DMS79 treated with DMSO at 0.1 percent for 48 hours (cell line): ENCODE measurements at regions not wholly inside any gene's neighbourhood (a gene's known extent, or its start where the extent isn't known, plus 50 kb on each side); places are given as distances from the start of the nearest gene placed in this dataset.
"Not testable (repeated sequence)": the region's sequence is repeated elsewhere in the genome, so short reads cannot be mapped to it uniquely, and the experiment has no call there.

Experiments used
- DNase-seq: peaks from one replicate; lab custom pipeline; 2025; lab: John Stamatoyannopoulos, UW

DNA sequence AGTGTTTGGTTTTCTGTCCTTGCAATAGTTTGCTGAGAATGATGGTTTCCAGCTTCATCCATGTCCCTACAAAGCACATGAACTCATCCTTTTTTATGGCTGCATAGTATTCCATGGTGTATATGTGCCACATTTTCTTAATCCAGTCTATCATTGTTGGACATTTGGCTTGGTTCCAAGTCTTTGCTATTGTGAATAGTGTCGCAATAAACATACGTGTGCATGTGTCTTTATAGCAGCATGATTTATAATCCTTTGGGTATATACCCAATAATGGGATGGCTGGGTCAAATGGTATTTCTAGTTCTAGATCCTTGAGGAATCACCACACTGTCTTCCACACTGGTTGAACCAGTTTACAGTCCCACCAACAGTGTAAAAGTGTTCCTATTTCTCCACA is 269.8 kb upstream of the DCN start:
- DNase-seq, result not testable (repeated sequence)

DNA sequence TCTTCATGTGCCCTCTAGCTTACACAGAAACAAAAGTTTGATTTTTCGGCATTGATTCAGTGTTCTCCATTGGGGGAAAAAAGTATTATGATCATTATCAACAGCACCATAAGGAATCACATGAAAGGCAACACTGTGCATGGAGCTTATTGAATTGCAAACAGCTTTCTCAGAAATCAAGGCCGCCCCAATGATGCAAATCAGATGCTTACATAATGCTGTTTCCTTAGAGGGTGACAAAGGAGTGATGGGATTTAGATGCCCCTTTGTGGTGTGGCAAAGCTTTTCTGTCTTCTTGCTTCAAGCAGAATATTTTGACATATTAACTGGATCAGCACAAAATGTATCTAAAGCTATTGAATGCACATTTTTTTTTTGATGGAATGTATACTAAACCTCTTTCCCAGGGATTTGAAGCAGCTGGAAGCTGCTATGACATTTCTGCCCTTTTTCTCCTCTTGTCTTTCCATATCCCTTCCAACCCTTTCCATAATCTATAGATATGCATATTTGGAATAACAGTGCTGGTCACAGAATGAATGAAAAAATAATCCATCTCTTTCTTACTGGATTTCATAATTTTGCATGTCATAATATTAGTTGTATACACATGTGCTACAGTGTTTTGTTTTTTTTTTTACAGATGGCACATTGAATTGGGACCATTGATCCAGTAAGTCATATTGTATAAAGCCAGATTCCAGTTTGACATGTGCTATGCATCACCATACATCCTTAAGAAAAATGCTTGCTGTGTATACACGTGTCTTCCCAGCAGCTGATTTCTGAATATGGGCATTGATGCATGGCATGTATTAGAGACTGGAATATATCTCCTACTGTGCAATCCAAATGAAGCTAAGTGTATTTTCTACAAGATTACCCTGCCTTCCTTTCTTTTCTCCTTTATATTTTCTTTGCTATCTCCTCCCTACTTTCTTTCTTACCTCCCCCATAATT is 259.7 kb upstream of the DCN start:
- no peak for DNase-seq

DNA sequence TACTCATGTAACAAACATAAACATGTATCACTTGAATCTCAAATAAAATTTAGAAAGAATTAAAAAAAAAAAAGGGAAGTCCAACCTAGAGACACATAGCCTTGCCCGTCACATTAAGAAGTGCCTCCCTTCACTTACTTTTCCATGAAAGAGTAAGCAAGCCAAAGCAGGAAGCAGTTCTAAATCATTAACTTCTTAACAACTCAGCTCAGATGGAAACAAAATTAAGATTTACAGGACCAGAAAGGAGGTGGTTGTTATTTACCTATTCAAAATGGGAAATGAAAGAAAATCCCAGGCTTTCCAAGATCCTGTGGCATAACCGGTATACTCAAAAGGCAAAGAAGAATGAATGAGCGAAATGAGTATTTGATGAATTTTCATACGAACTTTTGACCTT is 258.6 kb upstream of the DCN start:
- peak; percentile 59 for DNase-seq

DNA sequence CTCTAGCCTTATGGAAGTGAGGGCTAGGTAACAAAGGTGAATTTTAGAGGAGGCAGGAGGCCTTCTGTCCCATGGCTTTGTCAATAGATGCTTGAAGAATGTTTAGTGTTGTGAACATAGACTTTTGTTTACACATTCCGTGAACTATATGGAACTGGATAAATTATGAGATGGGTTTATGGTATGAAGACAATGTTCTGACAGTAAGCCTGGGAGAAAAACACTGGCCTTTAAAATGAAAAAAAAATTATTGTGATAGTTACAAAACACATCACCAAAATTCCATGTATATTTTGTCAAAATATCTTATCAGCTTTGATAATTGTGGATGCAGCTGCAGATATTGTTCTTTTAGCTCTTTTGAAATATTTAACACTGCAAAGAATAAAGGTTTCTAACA is 251.5 kb upstream of the DCN start:
- no peak for DNase-seq

DNA sequence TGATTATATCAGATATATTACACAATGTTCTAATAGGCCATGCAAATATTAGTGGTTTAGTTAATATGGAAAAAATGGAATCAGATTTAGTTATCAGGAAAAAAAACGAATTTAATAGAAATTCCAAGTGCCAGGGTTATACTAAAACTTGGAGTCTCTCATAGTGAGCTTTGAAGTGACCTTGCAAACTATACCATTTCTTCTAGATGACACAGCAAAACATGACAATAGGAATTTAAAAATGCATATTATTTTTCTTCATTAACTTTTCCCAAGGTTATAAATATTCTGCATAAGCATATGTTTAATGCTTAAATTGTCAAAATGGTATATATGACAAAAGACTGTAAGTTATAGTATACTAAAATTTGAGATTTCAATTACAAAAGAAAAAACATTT is 250.1 kb upstream of the DCN start:
- DNase-seq, result no peak

GRCh38 chr12:91432089-91432488 is 249.5 kb upstream of the DCN start:
- no peak for DNase-seq

- no peak for DNase-seq
Measured at GRCh38 chr12:91424506-91424905, 241.9 kb upstream of the DCN start.

- no peak for DNase-seq
Measured at GRCh38 chr12:91423693-91424050, 241.1 kb upstream of the DCN start.

DNA sequence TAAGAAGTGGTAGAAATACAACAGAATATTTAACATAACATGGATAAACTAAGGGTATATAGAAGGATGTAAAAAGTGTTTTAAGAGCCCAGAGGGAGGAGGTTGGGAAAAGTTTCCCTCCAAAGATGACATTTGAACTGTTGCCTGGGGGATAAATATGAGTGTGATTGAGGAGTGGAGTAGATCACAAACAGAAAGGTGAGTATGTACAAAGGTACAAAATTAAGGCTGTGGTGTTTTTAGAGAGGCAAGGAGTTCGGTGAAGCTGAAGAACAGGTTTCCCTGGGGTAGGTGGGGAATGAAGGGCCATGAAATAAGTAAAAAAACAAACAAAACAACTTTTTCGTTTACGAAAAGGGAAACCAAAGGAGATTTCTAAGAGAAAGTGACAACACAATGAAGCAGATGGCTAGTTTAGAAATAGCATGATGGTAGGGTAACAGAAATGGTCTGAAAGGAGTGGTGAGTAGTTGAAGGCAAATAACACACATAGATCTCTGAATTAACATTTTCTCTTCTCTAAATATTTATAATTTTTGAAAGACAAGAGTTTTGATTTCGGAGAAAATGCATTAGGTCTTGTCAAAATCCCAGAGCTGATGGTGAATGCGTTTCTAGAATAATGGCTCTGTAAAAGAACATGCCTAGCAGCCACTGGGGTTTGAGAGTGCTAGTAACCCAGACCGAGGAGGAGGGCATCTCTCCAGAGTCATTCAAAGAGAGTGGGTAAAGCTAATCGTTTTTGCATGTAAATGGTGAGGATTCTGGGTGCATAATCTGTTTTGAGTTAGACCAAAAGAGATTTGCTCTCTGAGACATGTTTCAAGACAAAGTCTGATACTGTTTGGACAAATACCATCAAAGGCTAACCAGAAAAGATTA is 240.4 kb upstream of the DCN start:
- DNase-seq, result no peak

- no peak for DNase-seq
Measured at GRCh38 chr12:91422127-91422526, 239.5 kb upstream of the DCN start.

DNA sequence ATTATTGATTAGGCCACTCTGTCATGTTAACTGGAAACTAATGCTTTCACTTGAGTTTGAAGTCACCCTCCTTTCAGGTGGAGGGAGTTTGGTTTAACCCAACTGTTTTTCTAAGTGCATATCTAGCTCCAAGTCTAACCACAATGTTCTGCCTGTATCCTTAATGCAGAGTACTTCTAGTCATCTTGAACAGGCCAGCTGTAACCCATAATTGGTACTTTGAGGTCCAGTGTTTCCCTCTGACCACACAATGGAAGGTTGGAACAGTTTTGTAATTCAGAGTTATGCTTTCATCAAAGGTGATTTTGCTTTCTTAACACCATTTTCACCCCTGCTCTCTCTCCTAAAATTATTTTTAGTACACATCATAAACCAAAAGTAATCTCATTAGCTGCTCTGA is 237.2 kb upstream of the DCN start:
- peak; percentile 56 for DNase-seq

- no peak for DNase-seq
Measured at GRCh38 chr12:91418221-91419090, 235.8 kb upstream of the DCN start.

GRCh38 chr12:91417650-91418049 is 235.0 kb upstream of the DCN start:
- no peak for DNase-seq

GRCh38 chr12:91414636-91415035 is 232.0 kb upstream of the DCN start:
- DNase-seq, result no peak

- DNase-seq, result no peak
Measured at GRCh38 chr12:91413581-91414546, 231.2 kb upstream of the DCN start.

DNA sequence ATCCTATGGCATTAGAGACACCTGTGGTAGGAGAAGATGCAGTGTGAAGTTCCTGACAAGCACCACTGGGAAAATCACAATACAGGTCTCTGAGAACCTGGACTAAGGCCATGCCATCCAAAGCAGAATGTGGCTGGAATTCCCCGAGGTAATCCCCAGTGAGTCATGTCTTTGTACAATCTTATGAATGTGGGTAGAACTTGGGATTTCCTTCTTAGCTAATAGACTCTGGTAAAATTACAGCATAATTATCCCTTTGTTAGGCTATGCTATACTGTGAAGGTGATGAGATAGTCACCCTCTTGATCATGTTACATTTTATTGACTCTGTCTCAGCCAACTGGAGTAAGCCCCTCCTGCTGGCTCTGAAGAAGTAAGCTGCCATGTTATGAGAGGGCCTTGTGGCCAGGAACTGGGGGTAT is 224.3 kb upstream of the DCN start:
- no peak for DNase-seq

DNA sequence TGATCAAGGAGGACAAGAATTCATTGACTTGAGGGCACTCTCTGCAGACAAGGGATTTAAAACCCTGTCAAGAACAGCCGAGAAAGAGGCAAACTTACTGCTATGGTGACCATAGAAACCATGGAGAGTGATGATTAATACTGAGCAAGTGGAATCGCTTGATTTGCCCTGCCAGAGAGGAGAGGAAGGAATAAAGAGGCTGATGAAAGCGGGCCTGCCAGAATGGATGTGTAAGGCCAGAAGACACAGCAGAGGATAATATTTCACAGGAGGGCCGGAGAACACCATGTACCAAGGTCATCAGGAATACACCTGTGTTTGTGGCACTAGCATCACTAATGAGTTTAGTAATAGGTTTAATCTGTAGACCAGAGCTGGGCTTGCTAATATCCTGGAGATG is 221.8 kb upstream of the DCN start:
- DNase-seq, result peak; percentile 87

DNA sequence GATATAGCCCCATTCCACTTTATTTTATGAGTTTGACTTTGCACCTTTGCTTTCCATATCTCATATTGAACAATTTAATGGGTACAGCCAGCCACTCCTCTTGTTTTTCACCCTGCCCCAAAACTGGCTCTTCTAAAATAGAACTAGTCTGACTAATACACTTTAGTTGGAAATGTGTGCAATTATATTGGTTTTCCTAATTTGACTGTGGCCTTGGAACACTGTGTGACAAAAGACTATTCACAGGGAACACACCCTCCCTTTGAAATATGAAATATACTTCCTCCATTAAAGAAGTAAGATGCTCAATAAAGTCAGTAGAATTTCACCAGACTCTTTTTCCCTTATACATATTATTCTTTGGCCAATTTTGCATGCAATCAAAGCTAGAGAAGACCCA is 218.6 kb upstream of the DCN start:
- DNase-seq, result no peak

DNA sequence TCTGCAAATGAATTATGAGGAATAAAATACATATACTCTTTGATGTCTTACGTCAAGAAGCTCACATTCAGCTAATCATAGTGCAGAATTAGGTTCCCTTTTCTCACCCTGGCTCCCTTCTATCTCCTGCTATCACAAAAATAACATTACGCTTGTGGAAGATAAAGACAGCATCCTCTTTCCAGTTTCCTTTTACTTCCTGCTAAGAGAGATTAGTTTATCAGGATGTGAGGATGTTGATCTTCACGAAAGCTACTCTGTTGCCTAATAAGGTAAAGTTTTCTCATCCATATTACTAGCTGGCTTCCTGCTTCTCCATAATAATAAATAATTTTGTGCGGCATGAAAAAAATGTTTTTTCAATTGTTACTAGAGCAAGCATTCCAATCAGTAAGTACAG is 217.7 kb upstream of the DCN start:
- no peak for DNase-seq

DNA sequence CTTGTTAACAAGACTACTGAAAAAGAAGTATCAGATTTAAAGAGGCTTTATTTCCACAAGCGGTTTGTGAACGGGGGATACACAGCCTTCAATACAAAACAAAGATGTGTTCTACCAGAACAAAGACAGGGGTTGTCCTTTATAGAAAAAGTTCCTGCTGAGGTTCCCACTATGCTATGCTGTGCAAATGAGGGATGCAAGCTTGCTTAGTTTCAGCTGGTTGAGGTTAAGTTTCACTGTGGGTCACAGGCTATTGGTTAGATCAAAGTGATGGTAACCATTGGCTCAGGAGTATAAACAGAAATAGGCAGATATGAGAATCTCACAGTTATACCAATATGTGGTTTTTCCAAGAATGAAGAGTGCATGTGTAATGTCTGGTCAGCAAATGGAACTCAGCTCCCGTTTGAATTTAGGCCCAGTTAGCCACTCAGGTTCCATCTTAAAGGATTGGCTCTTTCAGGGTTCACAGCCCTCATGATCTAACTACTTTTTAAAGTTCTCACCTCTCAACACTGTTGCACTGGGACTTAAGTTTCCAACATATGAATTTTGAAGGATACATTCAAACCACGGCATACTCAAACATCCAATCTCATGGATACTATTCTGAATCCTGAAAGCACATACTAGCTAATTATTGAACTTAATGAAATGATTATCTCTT is 215.4 kb upstream of the DCN start:
- no peak for DNase-seq
